CD4-positive, alpha-beta T cell (primary cell): ENCODE measurements at regions not wholly inside any gene's neighbourhood (a gene's known extent, or its start where the extent isn't known, plus 50 kb on each side); places are given as distances from the start of the nearest gene placed in this dataset.
"Not testable (repeated sequence)": the region's sequence is repeated elsewhere in the genome, so short reads cannot be mapped to it uniquely, and the experiment has no call there.

Experiments
- ATAC-seq: fragments of 200-7000 bp; cut with Tn5 transposase; one replicate; pipeline ENCODE4 v1.10.0; 2022; ENCODE audit warnings: mild to moderate bottlenecking; ENCODE audit not compliant: poor library complexity
- CTCF ChIA-PET: fragments of 350-600 bp; sonication (Branson Sonifier 250); formaldehyde crosslinking; loops from one replicate; lab custom pipeline; 2021; ENCODE audit warnings: antibody characterized with exemption, inconsistent platforms; lab: Charles Lee
- POLR2A ChIA-PET: fragments of 350-600 bp; sonication (Branson Sonifier 250); formaldehyde crosslinking; loops from one replicate; lab custom pipeline; 2021; ENCODE audit warnings: antibody characterized with exemption, inconsistent platforms; lab: Charles Lee
- DNase-seq, 14 experiments: peaks; one replicate each; pipeline ENCODE4 v3.0.0-alpha.2; 2013 to 2020; ENCODE audit warnings: mixed read lengths in 2 of 14
- H3K27ac ChIP-seq, 2 donors: one replicate each; pipeline versions ENCODE4 v1.5.1 to v1.7.0; 2013; ENCODE audit warnings: low read length in 2 of 2, low read depth in 1 of 2, mild to moderate bottlenecking in 1 of 2
- H3K27me3 ChIP-seq, 2 experiments: 1 replicate in 1 of 2; 2 replicates in 1 of 2; pipeline versions ENCODE4 v1.6.1 to v1.7.0; 2013; ENCODE audit warnings: low read length in 2 of 2, control low read depth in 1 of 2, mild to moderate bottlenecking in 1 of 2, moderate library complexity in 1 of 2; ENCODE audit not compliant: insufficient read depth in 2 of 2, control insufficient read depth in 1 of 2
- H3K36me3 ChIP-seq: one replicate; pipeline ENCODE4 v1.6.1; 2013; ENCODE audit warnings: low read length, control low read depth; ENCODE audit not compliant: insufficient read depth
- H3K4me1 ChIP-seq: one replicate; pipeline ENCODE4 v1.6.1; 2013; ENCODE audit warnings: low read length, control low read depth; ENCODE audit not compliant: insufficient read depth
- H3K4me3 ChIP-seq: one replicate; pipeline ENCODE4 v1.5.1; 2013; ENCODE audit warnings: mild to moderate bottlenecking, low read length, moderate library complexity
- H3K9me3 ChIP-seq, 2 experiments: 1 replicate in 1 of 2; 2 replicates in 1 of 2; pipeline versions ENCODE4 v1.6.1 to v1.7.0; 2013; ENCODE audit warnings: low read length in 2 of 2, mild to moderate bottlenecking in 2 of 2, control low read depth in 1 of 2, moderate library complexity in 1 of 2; ENCODE audit not compliant: control insufficient read depth in 1 of 2, insufficient read depth in 1 of 2
- H3K27ac Mint-ChIP-seq: one replicate; pipeline ENCODE4 v1.8.0; 2020; ENCODE audit warnings: mixed read lengths
- H3K27me3 Mint-ChIP-seq: one replicate; pipeline ENCODE4 v1.8.0; 2021; ENCODE audit warnings: mixed read lengths
- H3K36me3 Mint-ChIP-seq: one replicate; pipeline ENCODE4 v1.8.0; 2021; ENCODE audit warnings: low read depth, mixed read lengths
- H3K4me1 Mint-ChIP-seq: one replicate; pipeline ENCODE4 v1.8.0; 2021; ENCODE audit warnings: low read depth, mixed read lengths
- H3K4me3 Mint-ChIP-seq: one replicate; pipeline ENCODE4 v1.8.0; 2020; ENCODE audit warnings: mild to moderate bottlenecking, mixed read lengths
- H3K9me3 Mint-ChIP-seq: one replicate; pipeline ENCODE4 v1.8.0; 2020; ENCODE audit warnings: mixed read lengths
- intact Hi-C, 2 experiments: fragments of 100-400 bp; cut with DNase I in 1 of 2; cut with micrococcal nuclease in 1 of 2; formaldehyde crosslinking; loops; one replicate each; pipeline versions ENCODE4 v1.15.1 to v1.9.0; 2023 to 2025; cut with DNase I, micrococcal nuclease
- TF ChIP-seq, protein P1 (sequence below): fragments of 200-600 bp; IDR thresholded peaks from one replicate; pipeline ENCODE4 v1.8.0; 2022; ENCODE audit warnings: antibody characterized with exemption, mild to moderate bottlenecking

DNA sequence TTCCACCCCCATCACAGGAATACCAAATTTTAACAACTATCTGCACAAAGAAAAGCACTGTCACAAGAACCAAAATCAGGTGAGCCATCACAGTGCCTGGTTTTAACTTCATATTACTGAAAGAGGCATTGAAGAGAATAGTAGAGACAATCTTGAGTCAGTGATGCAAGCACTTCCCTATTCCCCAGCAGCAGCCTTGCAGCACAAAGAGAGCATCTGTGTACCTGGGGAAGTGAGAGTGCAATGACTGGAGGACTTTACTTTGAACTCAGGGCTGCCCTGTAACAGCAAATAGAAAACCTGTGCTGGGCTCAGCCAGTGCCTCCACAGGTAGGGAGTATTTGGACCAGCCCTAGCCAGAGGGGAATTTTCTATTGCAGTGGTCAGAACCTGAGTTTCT lies 361.8 kb downstream of the TEX13C start:
- Mint-ChIP-seq H3K9me3 (no peaks in the 10 kb centered on the region), H3K4me3 (no peak overlapping the region), H3K4me1 (no peaks in the 10 kb centered on the region), H3K36me3 (no peaks in the 10 kb centered on the region), H3K27ac (no peak overlapping the region), H3K27me3 (no peaks in the 10 kb centered on the region)
- TF ChIP-seq, protein P1, sequence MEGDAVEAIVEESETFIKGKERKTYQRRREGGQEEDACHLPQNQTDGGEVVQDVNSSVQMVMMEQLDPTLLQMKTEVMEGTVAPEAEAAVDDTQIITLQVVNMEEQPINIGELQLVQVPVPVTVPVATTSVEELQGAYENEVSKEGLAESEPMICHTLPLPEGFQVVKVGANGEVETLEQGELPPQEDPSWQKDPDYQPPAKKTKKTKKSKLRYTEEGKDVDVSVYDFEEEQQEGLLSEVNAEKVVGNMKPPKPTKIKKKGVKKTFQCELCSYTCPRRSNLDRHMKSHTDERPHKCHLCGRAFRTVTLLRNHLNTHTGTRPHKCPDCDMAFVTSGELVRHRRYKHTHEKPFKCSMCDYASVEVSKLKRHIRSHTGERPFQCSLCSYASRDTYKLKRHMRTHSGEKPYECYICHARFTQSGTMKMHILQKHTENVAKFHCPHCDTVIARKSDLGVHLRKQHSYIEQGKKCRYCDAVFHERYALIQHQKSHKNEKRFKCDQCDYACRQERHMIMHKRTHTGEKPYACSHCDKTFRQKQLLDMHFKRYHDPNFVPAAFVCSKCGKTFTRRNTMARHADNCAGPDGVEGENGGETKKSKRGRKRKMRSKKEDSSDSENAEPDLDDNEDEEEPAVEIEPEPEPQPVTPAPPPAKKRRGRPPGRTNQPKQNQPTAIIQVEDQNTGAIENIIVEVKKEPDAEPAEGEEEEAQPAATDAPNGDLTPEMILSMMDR, result no peak
- ATAC-seq (no peak), DNase-seq (no peak)
- H3K36me3 ChIP-seq, result no peaks in the 10 kb centered on the region
- POLR2A ChIA-PET, result no interaction called here
- intact Hi-C loops, result no loop called here
- peaks cover 0 to 3% of the 10 kb centered on the region in 2 experiments for H3K9me3 ChIP-seq
- H3K27ac ChIP-seq, result no peak overlapping the region
- no peaks in the 10 kb centered on the region for H3K27me3 ChIP-seq
- no peak overlapping the region for H3K4me3 ChIP-seq
- H3K4me1 ChIP-seq, result no peaks in the 10 kb centered on the region
- CTCF ChIA-PET, result no interaction called here

DNA sequence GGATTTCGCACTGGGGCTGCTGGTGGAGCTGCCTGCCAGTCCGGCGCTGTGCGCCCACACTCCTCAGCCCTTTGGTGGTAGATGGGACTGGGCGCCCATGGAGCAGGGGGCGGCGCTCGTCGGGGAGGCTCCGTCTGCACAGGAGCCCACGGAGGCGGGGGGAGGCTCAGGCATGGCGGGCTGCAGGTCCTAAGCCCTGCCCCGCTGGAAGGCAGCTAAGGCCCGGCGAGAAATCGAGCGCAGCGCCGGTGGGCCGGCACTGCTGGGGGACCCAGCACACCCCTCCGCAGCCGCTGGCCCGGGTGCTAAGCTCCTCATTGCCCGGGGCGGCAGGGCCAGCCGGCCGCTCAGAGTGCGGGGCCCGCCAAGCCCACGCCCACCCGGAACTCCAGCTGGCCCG lies 370.9 kb downstream of the TEX13C start:
- H3K9me3 ChIP-seq, H3K4me3 Mint-ChIP-seq, H3K27me3 ChIP-seq, H3K9me3 Mint-ChIP-seq, H3K36me3 Mint-ChIP-seq, H3K4me3 ChIP-seq, H3K27ac ChIP-seq, H3K27me3 Mint-ChIP-seq, DNase-seq, H3K27ac Mint-ChIP-seq, ATAC-seq, H3K4me1 Mint-ChIP-seq, H3K36me3 ChIP-seq, H3K4me1 ChIP-seq, POLR2A ChIA-PET, intact Hi-C loops, CTCF ChIA-PET: not testable (repeated sequence)

DNA sequence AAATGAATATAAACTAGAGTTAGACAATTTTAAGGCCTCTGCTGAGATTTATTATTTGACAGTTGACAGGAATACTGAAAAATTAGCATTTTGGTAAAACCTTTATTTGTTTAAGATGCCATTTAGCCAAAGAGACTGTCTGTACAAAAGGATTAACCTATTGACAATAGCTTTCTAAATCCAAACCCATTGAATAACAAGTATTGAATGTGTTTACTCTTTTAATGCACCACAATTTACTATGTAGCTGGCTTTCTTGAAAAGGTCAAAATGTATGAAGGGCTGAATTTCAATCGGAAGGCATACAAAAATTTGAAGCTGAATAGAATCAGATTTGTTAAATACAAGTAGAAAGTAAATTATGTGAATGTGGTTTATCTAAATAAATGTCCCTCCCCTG lies 374.5 kb downstream of the TEX13C start:
- Mint-ChIP-seq H3K27ac (no peak overlapping the region), H3K9me3 (no peaks in the 10 kb centered on the region), H3K4me3 (no peak overlapping the region), H3K36me3 (no peaks in the 10 kb centered on the region), H3K4me1 (no peaks in the 10 kb centered on the region), H3K27me3 (no peaks in the 10 kb centered on the region)
- intact Hi-C loops, result no loop called here
- TF ChIP-seq, protein P1, result no peak
- H3K9me3 ChIP-seq, result no peaks in the 10 kb centered on the region
- H3K27ac ChIP-seq, result no peak overlapping the region
- ATAC-seq (no peak), DNase-seq (no peak)
- no peak overlapping the region for H3K4me3 ChIP-seq
- POLR2A ChIA-PET, result no interaction called here
- H3K4me1 ChIP-seq, result no peaks in the 10 kb centered on the region
- no peaks in the 10 kb centered on the region for H3K27me3 ChIP-seq
- H3K36me3 ChIP-seq, result no peaks in the 10 kb centered on the region
- CTCF ChIA-PET, result interaction anchor here (1.1 kb wide), 1 partner anchor 8 kb away, joined by 3 read pairs; no protein-coding TSS in a partner anchor

DNA sequence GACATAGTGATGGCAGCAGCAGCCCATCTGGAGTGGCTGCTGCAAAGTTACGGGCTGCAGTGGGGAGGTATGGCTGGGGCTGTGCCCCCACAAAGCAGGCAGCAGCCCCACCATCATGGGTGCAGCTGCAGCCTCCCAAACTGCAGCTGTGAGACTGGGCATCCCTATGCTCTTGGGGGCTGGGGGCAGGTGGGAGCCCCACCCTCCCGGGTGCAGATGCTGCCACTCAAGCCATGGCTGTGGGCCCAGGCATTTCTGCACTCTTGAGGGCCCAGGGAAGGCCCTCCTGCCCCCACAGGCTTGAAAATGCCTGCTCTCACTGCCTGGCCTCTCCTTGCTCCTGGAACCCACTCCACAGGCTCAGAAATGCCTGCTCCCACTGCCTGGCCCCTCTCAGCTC lies 389.4 kb downstream of the TEX13C start:
- POLR2A ChIA-PET, result no interaction called here
- ATAC-seq, result no peak
- Histone ChIP-seq H3K4me3 (no peak overlapping the region), H3K9me3 (peaks cover 0 to 5% of the 10 kb centered on the region in 2 experiments), H3K36me3 (no peaks in the 10 kb centered on the region), H3K27ac (no peak overlapping the region), H3K4me1 (no peaks in the 10 kb centered on the region), H3K27me3 (no peaks in the 10 kb centered on the region)
- intact Hi-C loops, result no loop called here
- no peak for DNase-seq
- H3K36me3 Mint-ChIP-seq, result no peaks in the 10 kb centered on the region
- H3K27ac Mint-ChIP-seq, result no peak overlapping the region
- no peaks in the 10 kb centered on the region for H3K9me3 Mint-ChIP-seq
- CTCF ChIA-PET, result no interaction called here
- H3K4me3 Mint-ChIP-seq, result no peak overlapping the region
- H3K4me1 Mint-ChIP-seq, result no peaks in the 10 kb centered on the region
- no peaks in the 10 kb centered on the region for H3K27me3 Mint-ChIP-seq
- TF ChIP-seq, protein P1, result no peak
